ENCODE measurements at regions not wholly inside any gene's neighbourhood (a gene's known extent, or its start where the extent isn't known, plus 50 kb on each side); places are given as distances from the start of the nearest gene placed in this dataset.

GRCh38 chr7:155954550-155955366 is 142.5 kb upstream of the SHH start:
- Histone ChIP-seq H2BK120ac (ENCODE audit: low read depth, low read length) (no peak overlapping the region), H3K9me3 (replicated peaks in 1 of 2; ENCODE audit: control insufficient read depth in 2 of 2, insufficient read depth in 1 of 2, low read depth in 1 of 2, low read length in 2 of 2) (peaks cover 0 to 1% of the 10 kb centered on the region in 2 donors), H3K4me1 (ENCODE audit: control insufficient read depth in 2 of 2, insufficient read depth in 1 of 2, low read depth in 1 of 2, low read length in 2 of 2) (peaks cover 0 to 1% of the 10 kb centered on the region in 2 donors), H4K91ac (ENCODE audit: low read depth, low read length, poor library complexity) (no peak overlapping the region), H3K27ac (replicated peaks; ENCODE audit: low read length) (no peak overlapping the region), H4K8ac (ENCODE audit: low read depth, low read length) (no peak overlapping the region), H3K4ac (ENCODE audit: low read length) (no peak overlapping the region), H3K36me3 (replicated peaks in 1 of 2; ENCODE audit: control insufficient read depth in 2 of 2, insufficient read depth in 2 of 2, low read length in 2 of 2) (peaks cover 0 to 2% of the 10 kb centered on the region in 2 donors), H2BK15ac (ENCODE audit: low read length) (no peak overlapping the region), H3K9ac (ENCODE audit: low read depth, low read length, poor library complexity) (peak overlapping the region; percentile 18), H2AK5ac (ENCODE audit: low read depth, low read length) (no peak overlapping the region), H3K4me3 (ENCODE audit: low read length in 2 of 2) (no peak overlapping the region), H3K14ac (ENCODE audit: low read length) (peak overlapping the region; percentile 1), H3K27me3 (ENCODE audit: control insufficient read depth in 3 of 3, insufficient read depth in 3 of 3, low read depth in 1 of 3, low read length in 3 of 3) (no peaks in the 10 kb centered on the region), H2AFZ (ENCODE audit: low read length) (no peak overlapping the region), H3K18ac (ENCODE audit: low read length) (no peak overlapping the region), H2BK12ac (ENCODE audit: low read length) (peak overlapping the region; percentile 68), H3K79me1 (ENCODE audit: low read depth, low read length) (no peaks in the 10 kb centered on the region), H2BK5ac (ENCODE audit: low read length) (no peak overlapping the region), H3K4me2 (ENCODE audit: insufficient read depth, low read length, poor library complexity, severe bottlenecking) (no peak overlapping the region), H3K23ac (ENCODE audit: low read depth, low read length, poor library complexity) (no peak overlapping the region)
- WGBS, 2 donors (ENCODE audit: extremely low coverage in 2 of 2, insufficient read length in 2 of 2, insufficient replicate concordance in 1 of 2) = no CpG with 5 or more reads among the region's 22 CpGs
- DNase-seq (ENCODE audit: low spot score) = no peak

GRCh38 chr7:155953781-155954549 is 141.7 kb upstream of the SHH start:
- no peaks in the 10 kb centered on the region for H3K4me1 ChIP-seq (ENCODE audit: control insufficient read depth in 2 of 2, insufficient read depth in 1 of 2, low read depth in 1 of 2, low read length in 2 of 2)
- peak overlapping the region; percentile 92 for H3K14ac ChIP-seq (ENCODE audit: low read length)
- WGBS, 2 donors (ENCODE audit: extremely low coverage in 2 of 2, insufficient read length in 2 of 2, insufficient replicate concordance in 1 of 2) = no CpG with 5 or more reads among the region's 19 CpGs
- H2BK15ac ChIP-seq (ENCODE audit: low read length) = peak overlapping the region; percentile 89
- peak overlapping the region; percentile 39 for H2BK120ac ChIP-seq (ENCODE audit: low read depth, low read length)
- H3K4ac ChIP-seq (ENCODE audit: low read length) = no peak overlapping the region
- H3K18ac ChIP-seq (ENCODE audit: low read length) = peak overlapping the region; percentile 83
- no peak overlapping the region for H3K4me2 ChIP-seq (ENCODE audit: insufficient read depth, low read length, poor library complexity, severe bottlenecking)
- peak overlapping the region; percentile 79 for H2AK5ac ChIP-seq (ENCODE audit: low read depth, low read length)
- DNase-seq (ENCODE audit: low spot score) = no peak
- no peak overlapping the region for H3K4me3 ChIP-seq (ENCODE audit: low read length in 2 of 2)
- H3K36me3 ChIP-seq (replicated peaks in 1 of 2; ENCODE audit: control insufficient read depth in 2 of 2, insufficient read depth in 2 of 2, low read length in 2 of 2) = peaks cover 0 to 2% of the 10 kb centered on the region in 2 donors
- H3K9ac ChIP-seq (ENCODE audit: low read depth, low read length, poor library complexity) = no peak overlapping the region
- peaks cover 0 to 1% of the 10 kb centered on the region in 2 donors for H3K9me3 ChIP-seq (replicated peaks in 1 of 2; ENCODE audit: control insufficient read depth in 2 of 2, insufficient read depth in 1 of 2, low read depth in 1 of 2, low read length in 2 of 2)
- no peak overlapping the region for H3K23ac ChIP-seq (ENCODE audit: low read depth, low read length, poor library complexity)
- H2BK5ac ChIP-seq (ENCODE audit: low read length) = no peak overlapping the region
- no peak overlapping the region for H4K8ac ChIP-seq (ENCODE audit: low read depth, low read length)
- H3K27ac ChIP-seq (replicated peaks; ENCODE audit: low read length) = no peak overlapping the region
- peaks cover 0 to under 1% (median 0%) of the 10 kb centered on the region in 3 experiments for H3K27me3 ChIP-seq (ENCODE audit: control insufficient read depth in 3 of 3, insufficient read depth in 3 of 3, low read depth in 1 of 3, low read length in 3 of 3)
- H2BK12ac ChIP-seq (ENCODE audit: low read length) = no peak overlapping the region
- no peak overlapping the region for H4K91ac ChIP-seq (ENCODE audit: low read depth, low read length, poor library complexity)
- H2AFZ ChIP-seq (ENCODE audit: low read length) = no peak overlapping the region
- no peaks in the 10 kb centered on the region for H3K79me1 ChIP-seq (ENCODE audit: low read depth, low read length)

- no peak overlapping the region for H2BK120ac ChIP-seq (ENCODE audit: low read depth, low read length)
- no peak overlapping the region for H3K27ac ChIP-seq (replicated peaks; ENCODE audit: low read length)
- H3K9me3 ChIP-seq (replicated peaks in 1 of 2; ENCODE audit: control insufficient read depth in 2 of 2, insufficient read depth in 1 of 2, low read depth in 1 of 2, low read length in 2 of 2) = peaks cover 0 to 1% of the 10 kb centered on the region in 2 donors
- H4K8ac ChIP-seq (ENCODE audit: low read depth, low read length) = no peak overlapping the region
- no peak overlapping the region for H3K4me3 ChIP-seq (ENCODE audit: low read length in 2 of 2)
- no peak overlapping the region for H3K23ac ChIP-seq (ENCODE audit: low read depth, low read length, poor library complexity)
- no peaks in the 10 kb centered on the region for H3K79me1 ChIP-seq (ENCODE audit: low read depth, low read length)
- no peak overlapping the region for H3K4ac ChIP-seq (ENCODE audit: low read length)
- H2AK5ac ChIP-seq (ENCODE audit: low read depth, low read length) = peak overlapping the region; percentile 79
- H3K27me3 ChIP-seq (ENCODE audit: control insufficient read depth in 3 of 3, insufficient read depth in 3 of 3, low read depth in 1 of 3, low read length in 3 of 3) = peaks cover 0 to 4% (median 0%) of the 10 kb centered on the region in 3 experiments
- no peak overlapping the region for H4K91ac ChIP-seq (ENCODE audit: low read depth, low read length, poor library complexity)
- peaks cover 0 to 2% of the 10 kb centered on the region in 2 donors for H3K36me3 ChIP-seq (replicated peaks in 1 of 2; ENCODE audit: control insufficient read depth in 2 of 2, insufficient read depth in 2 of 2, low read length in 2 of 2)
- no CpG with 5 or more reads among the region's 5 CpGs for WGBS, 2 donors (ENCODE audit: extremely low coverage in 2 of 2, insufficient read length in 2 of 2, insufficient replicate concordance in 1 of 2)
- no peak overlapping the region for H2AFZ ChIP-seq (ENCODE audit: low read length)
- no peak overlapping the region for H3K14ac ChIP-seq (ENCODE audit: low read length)
- H3K9ac ChIP-seq (ENCODE audit: low read depth, low read length, poor library complexity) = no peak overlapping the region
- H2BK15ac ChIP-seq (ENCODE audit: low read length) = peak overlapping the region; percentile 89
- no peak overlapping the region for H3K4me2 ChIP-seq (ENCODE audit: insufficient read depth, low read length, poor library complexity, severe bottlenecking)
- peak overlapping the region; percentile 59 for H3K18ac ChIP-seq (ENCODE audit: low read length)
- no peak overlapping the region for H2BK12ac ChIP-seq (ENCODE audit: low read length)
- peaks cover 0 to under 1% of the 10 kb centered on the region in 2 donors for H3K4me1 ChIP-seq (ENCODE audit: control insufficient read depth in 2 of 2, insufficient read depth in 1 of 2, low read depth in 1 of 2, low read length in 2 of 2)
- DNase-seq (ENCODE audit: low spot score) = no peak
- no peak overlapping the region for H2BK5ac ChIP-seq (ENCODE audit: low read length)
Observed at GRCh38 chr7:155953501-155953778, 141.2 kb upstream of the SHH start.

- H2BK5ac ChIP-seq (ENCODE audit: low read length) = no peak overlapping the region
- DNase-seq (ENCODE audit: low spot score) = no peak
- no peak overlapping the region for H3K9ac ChIP-seq (ENCODE audit: low read depth, low read length, poor library complexity)
- H3K27me3 ChIP-seq (ENCODE audit: control insufficient read depth in 3 of 3, insufficient read depth in 3 of 3, low read depth in 1 of 3, low read length in 3 of 3) = peaks cover 0 to 6% (median 0%) of the 10 kb centered on the region in 3 experiments
- no peak overlapping the region for H2BK120ac ChIP-seq (ENCODE audit: low read depth, low read length)
- no CpG with 5 or more reads among the region's 21 CpGs for WGBS, 2 donors (ENCODE audit: extremely low coverage in 2 of 2, insufficient read length in 2 of 2, insufficient replicate concordance in 1 of 2)
- H3K4ac ChIP-seq (ENCODE audit: low read length) = no peak overlapping the region
- H3K18ac ChIP-seq (ENCODE audit: low read length) = peak overlapping the region; percentile 70
- peaks cover 0 to 1% of the 10 kb centered on the region in 2 donors for H3K9me3 ChIP-seq (replicated peaks in 1 of 2; ENCODE audit: control insufficient read depth in 2 of 2, insufficient read depth in 1 of 2, low read depth in 1 of 2, low read length in 2 of 2)
- H3K4me3 ChIP-seq (ENCODE audit: low read length in 2 of 2) = no peak overlapping the region
- H2AFZ ChIP-seq (ENCODE audit: low read length) = no peak overlapping the region
- no peak overlapping the region for H2BK15ac ChIP-seq (ENCODE audit: low read length)
- H3K27ac ChIP-seq (replicated peaks; ENCODE audit: low read length) = no peak overlapping the region
- H3K23ac ChIP-seq (ENCODE audit: low read depth, low read length, poor library complexity) = peak overlapping the region; percentile 40
- H3K36me3 ChIP-seq (replicated peaks in 1 of 2; ENCODE audit: control insufficient read depth in 2 of 2, insufficient read depth in 2 of 2, low read length in 2 of 2) = no peaks in the 10 kb centered on the region
- no peak overlapping the region for H4K8ac ChIP-seq (ENCODE audit: low read depth, low read length)
- no peak overlapping the region for H3K14ac ChIP-seq (ENCODE audit: low read length)
- H2AK5ac ChIP-seq (ENCODE audit: low read depth, low read length) = peak overlapping the region; percentile 66
- H3K79me1 ChIP-seq (ENCODE audit: low read depth, low read length) = no peaks in the 10 kb centered on the region
- H3K4me2 ChIP-seq (ENCODE audit: insufficient read depth, low read length, poor library complexity, severe bottlenecking) = no peak overlapping the region
- no peak overlapping the region for H2BK12ac ChIP-seq (ENCODE audit: low read length)
- H3K4me1 ChIP-seq (ENCODE audit: control insufficient read depth in 2 of 2, insufficient read depth in 1 of 2, low read depth in 1 of 2, low read length in 2 of 2) = peaks cover 0 to 3% of the 10 kb centered on the region in 2 donors
- H4K91ac ChIP-seq (ENCODE audit: low read depth, low read length, poor library complexity) = peak overlapping the region; percentile 68
Observed at GRCh38 chr7:155951554-155952158, 139.4 kb upstream of the SHH start.
